ENCODE measurements at regions not wholly inside any gene's neighbourhood (a gene's known extent, or its start where the extent isn't known, plus 50 kb on each side); places are given as distances from the start of the nearest gene placed in this dataset.

GRCh38 chr11:15318814-15319213 is 204.1 kb downstream of the INSC start:
- TF ChIP-seq CTCF (IDR thresholded peaks at IDR 0.05) = no peak
- no peak for TF ChIP-seq POLR2A (IDR thresholded peaks at IDR 0.05)
- TF ChIP-seq POLR2AphosphoS5 (IDR thresholded peaks at IDR 0.05) = no peak

All from breast epithelium (tissue), 3 donors.